Liver (tissue), 8 donors: ENCODE measurements at regions not wholly inside any gene's neighbourhood (a gene's known extent, or its start where the extent isn't known, plus 50 kb on each side); places are given as distances from the start of the nearest gene placed in this dataset.

Experiments used
- DNase-seq: peaks from one replicate; pipeline ENCODE4 v3.0.0-alpha.2; 2017; ENCODE audit warnings: low spot score
- H3K27ac ChIP-seq, 2 donors: one replicate each; pipeline ENCODE4 v1.7.0; 2013; ENCODE audit warnings: inconsistent platforms in 2 of 2, low read length in 2 of 2, control low read depth in 1 of 2, low read depth in 1 of 2, mild to moderate bottlenecking in 1 of 2
- H3K27me3 ChIP-seq, 4 donors: one replicate each; pipeline versions ENCODE4 v1.6.1 to v1.7.0; 2013; ENCODE audit warnings: low read length in 3 of 4, inconsistent platforms in 1 of 4, mild to moderate bottlenecking in 1 of 4, moderate library complexity in 1 of 4; ENCODE audit not compliant: control insufficient read depth in 4 of 4, insufficient read depth in 4 of 4
- H3K36me3 ChIP-seq, 4 donors: one replicate each; pipeline versions ENCODE4 v1.6.1 to v1.7.0; 2013; ENCODE audit warnings: low read length in 3 of 4, mild to moderate bottlenecking in 3 of 4, low read depth in 1 of 4, moderate library complexity in 1 of 4; ENCODE audit not compliant: control insufficient read depth in 4 of 4, insufficient read depth in 3 of 4
- H3K4me1 ChIP-seq, 4 donors: one replicate each; pipeline versions ENCODE4 v1.6.1 to v1.7.0; 2013; ENCODE audit warnings: low read length in 3 of 4, mild to moderate bottlenecking in 3 of 4, moderate library complexity in 1 of 4; ENCODE audit not compliant: control insufficient read depth in 4 of 4, insufficient read depth in 4 of 4
- H3K4me3 ChIP-seq, 3 donors: one replicate each; pipeline versions ENCODE4 v1.6.1 to v1.7.0; 2013; ENCODE audit warnings: low read length in 3 of 3, control low read depth in 1 of 3, low read depth in 1 of 3, mild to moderate bottlenecking in 1 of 3
- H3K9ac ChIP-seq, 2 donors: one replicate each; pipeline ENCODE4 v1.7.0; 2013; ENCODE audit warnings: low read length in 2 of 2, mild to moderate bottlenecking in 2 of 2, moderate library complexity in 2 of 2, control low read depth in 1 of 2, low read depth in 1 of 2
- H3K9me3 ChIP-seq, 4 donors: one replicate each; pipeline versions ENCODE4 v1.6.1 to v1.7.0; 2013; ENCODE audit warnings: low read length in 3 of 4; ENCODE audit not compliant: control insufficient read depth in 4 of 4
- ATF3 ChIP-seq: IDR thresholded peaks from 2 replicates; pipeline ENCODE4 v1.6.1; 2016; ENCODE audit warnings: antibody characterized with exemption
- CTCF ChIP-seq: fragments of 150-350 bp; IDR thresholded peaks from 2 replicates; pipeline ENCODE4 v1.5.1; 2017; ENCODE audit warnings: improper control_type of control experiment, low read depth, low read length; ENCODE audit not compliant: missing input control
- EGR1 ChIP-seq, 2 donors: IDR thresholded peaks; 2 replicates each; pipeline ENCODE4 v1.6.1; 2016 to 2018; ENCODE audit warnings: antibody characterized with exemption in 2 of 2, low read depth in 2 of 2
- FOXA1 ChIP-seq: IDR thresholded peaks from 2 replicates; pipeline ENCODE4 v1.6.1; 2016; ENCODE audit warnings: antibody characterized with exemption
- FOXA2 ChIP-seq: IDR thresholded peaks from 2 replicates; pipeline ENCODE4 v1.6.1; 2016; ENCODE audit warnings: antibody characterized with exemption
- GABPA ChIP-seq, 2 donors: IDR thresholded peaks in 1 of 2; conservative IDR thresholded peaks in 1 of 2; 2 replicates each; pipeline ENCODE4 v1.6.1; 2016; ENCODE audit warnings: antibody characterized with exemption in 2 of 2, mild to moderate bottlenecking in 1 of 2, moderate library complexity in 1 of 2
- HNF4A ChIP-seq, 2 donors: conservative IDR thresholded peaks; 2 replicates each; pipeline ENCODE4 v1.6.1; 2016; ENCODE audit warnings: antibody characterized with exemption in 2 of 2, mild to moderate bottlenecking in 2 of 2
- HNF4G ChIP-seq: IDR thresholded peaks from 2 replicates; pipeline ENCODE4 v1.6.1; 2016; ENCODE audit warnings: antibody characterized with exemption
- JUND ChIP-seq, 2 donors: IDR thresholded peaks; 2 replicates each; pipeline ENCODE4 v1.6.1; 2016; ENCODE audit warnings: antibody characterized with exemption in 2 of 2
- MAX ChIP-seq: IDR thresholded peaks from 2 replicates; pipeline ENCODE4 v1.6.1; 2016; ENCODE audit warnings: antibody characterized with exemption
- NR2F2 ChIP-seq: IDR thresholded peaks from 2 replicates; pipeline ENCODE4 v1.6.1; 2016; ENCODE audit warnings: antibody characterized with exemption
- RAD21 ChIP-seq, 2 donors: IDR thresholded peaks; 2 replicates each; pipeline ENCODE4 v1.6.1; 2016; ENCODE audit warnings: antibody characterized with exemption in 2 of 2, mild to moderate bottlenecking in 2 of 2
- REST ChIP-seq: IDR thresholded peaks from 2 replicates; pipeline ENCODE4 v1.6.1; 2016; ENCODE audit warnings: antibody characterized with exemption, mild to moderate bottlenecking
- RXRA ChIP-seq, 2 donors: IDR thresholded peaks; 2 replicates each; pipeline ENCODE4 v1.6.1; 2017 to 2018; ENCODE audit warnings: antibody characterized with exemption in 2 of 2, mild to moderate bottlenecking in 1 of 2
- SP1 ChIP-seq: IDR thresholded peaks from 2 replicates; pipeline ENCODE4 v1.6.1; 2018; ENCODE audit warnings: antibody characterized with exemption, mild to moderate bottlenecking
- TAF1 ChIP-seq: conservative IDR thresholded peaks from 2 replicates; pipeline ENCODE4 v1.6.1; 2016; ENCODE audit warnings: antibody characterized with exemption, mild to moderate bottlenecking
- YY1 ChIP-seq: IDR thresholded peaks from 2 replicates; pipeline ENCODE4 v1.6.1; 2016; ENCODE audit warnings: antibody characterized with exemption, mild to moderate bottlenecking
- ZBTB33 ChIP-seq: IDR thresholded peaks from 2 replicates; pipeline ENCODE4 v1.6.1; 2016; ENCODE audit warnings: antibody characterized with exemption
- WGBS: extraction: QIAGEN DNeasy Blood & Tissue Kit; methylation state at CpG from one replicate; pipeline ENCODE4 v1.1.7; 2013; 5-methylcytosine and 5-hydroxymethylcytosine counted together
- donor health status: healthy.
- donor health status: healthy.
- donor health status: healthy.
- donor health status: healthy.
- donor health status: healthy.

- H3K4me1 ChIP-seq, result no peaks in the 10 kb centered on the region
- H3K36me3 ChIP-seq, result no peaks in the 10 kb centered on the region
- H3K9me3 ChIP-seq, result peaks cover 0 to 4% (median 0%) of the 10 kb centered on the region in 4 donors
- no peak overlapping the region for H3K4me3 ChIP-seq
- H3K27ac ChIP-seq, result no peak overlapping the region
- H3K27me3 ChIP-seq, result peaks cover 0 to 2% (median 0%) of the 10 kb centered on the region in 4 donors
- TF ChIP-seq JUND (IDR thresholded peaks at IDR 0.05), result no peak
- TF ChIP-seq ZBTB33, result no peak
- no peak for TF ChIP-seq RXRA (IDR thresholded peaks at IDR 0.05)
- no peak for TF ChIP-seq YY1
- TF ChIP-seq GABPA (IDR thresholded peaks at IDR 0.05 in 1 of 2, conservative IDR thresholded peaks at IDR 0.05 in 1 of 2), result no peak
- TF ChIP-seq RAD21 (IDR thresholded peaks at IDR 0.05), result no peak
- TF ChIP-seq FOXA1, result no peak
- TF ChIP-seq MAX, result no peak
- TF ChIP-seq EGR1 (IDR thresholded peaks at IDR 0.05; ENCODE audit: low read depth in 2 of 2), result no peak
- TF ChIP-seq HNF4A (conservative IDR thresholded peaks at IDR 0.05), result no peak
- TF ChIP-seq NR2F2, result no peak
- TF ChIP-seq HNF4G, result no peak
- no peak for TF ChIP-seq SP1
- TF ChIP-seq TAF1, result no peak
- TF ChIP-seq REST, result no peak
- TF ChIP-seq ATF3, result no peak
- TF ChIP-seq CTCF, result no peak
- no peak for TF ChIP-seq FOXA2
- no peak overlapping the region for H3K9ac ChIP-seq
- 76% methylated on average over 6 of the region's 6 CpGs for WGBS
- DNase-seq, result no peak
Measured at GRCh38 chr20:39338469-39339376, 376.6 kb downstream of the DHX35 start.
